Mesendoderm (in vitro differentiated cells): ENCODE measurements at regions not wholly inside any gene's neighbourhood (a gene's known extent, or its start where the extent isn't known, plus 50 kb on each side); places are given as distances from the start of the nearest gene placed in this dataset.

Experiments
- DNase-seq: peaks from one replicate; pipeline ENCODE4 v3.0.0; 2013
- H2AK5ac ChIP-seq: 2 replicates; pipeline ENCODE4 v1.6.1; 2013; ENCODE audit warnings: low read length, inconsistent platforms
- H2BK120ac ChIP-seq: 2 replicates; pipeline ENCODE4 v1.6.1; 2013; ENCODE audit warnings: low read depth, mild to moderate bottlenecking, low read length, moderate library complexity, mixed read lengths
- H2BK15ac ChIP-seq: replicated peaks from 2 replicates; pipeline ENCODE4 v1.6.1; 2013; ENCODE audit warnings: low read depth, mild to moderate bottlenecking, moderate library complexity
- H2BK5ac ChIP-seq: 2 replicates; pipeline ENCODE4 v1.6.1; 2013; ENCODE audit warnings: low read length, inconsistent platforms
- H3K18ac ChIP-seq: 2 replicates; pipeline ENCODE4 v1.6.1; 2013; ENCODE audit warnings: mild to moderate bottlenecking, low read length, mixed read lengths
- H3K23ac ChIP-seq: one replicate; pipeline ENCODE4 v1.6.1; 2013; ENCODE audit warnings: low read length
- H3K27ac ChIP-seq: 2 replicates; pipeline ENCODE4 v1.5.1; 2013; ENCODE audit warnings: low read depth, mild to moderate bottlenecking, inconsistent platforms, low read length, moderate library complexity
- H3K27me3 ChIP-seq: 2 replicates; pipeline ENCODE4 v1.6.1; 2013; ENCODE audit warnings: low read length, control low read depth, mild to moderate bottlenecking, inconsistent platforms; ENCODE audit not compliant: insufficient read depth, poor library complexity
- H3K36me3 ChIP-seq: 2 replicates; pipeline ENCODE4 v1.6.1; 2013; ENCODE audit warnings: low read length, inconsistent platforms; ENCODE audit not compliant: control insufficient read depth, insufficient read depth
- H3K4ac ChIP-seq: one replicate; pipeline ENCODE4 v1.6.1; 2013; ENCODE audit warnings: low read depth, mild to moderate bottlenecking, low read length, moderate library complexity
- H3K4me1 ChIP-seq: 2 replicates; pipeline ENCODE4 v1.6.1; 2013; ENCODE audit warnings: low read depth, low read length, inconsistent platforms; ENCODE audit not compliant: control insufficient read depth
- H3K4me2 ChIP-seq: 2 replicates; pipeline ENCODE4 v1.6.1; 2013; ENCODE audit warnings: low read length
- H3K4me3 ChIP-seq: 2 replicates; pipeline ENCODE4 v1.5.1; 2013; ENCODE audit warnings: mild to moderate bottlenecking, low read length
- H3K56ac ChIP-seq: one replicate; pipeline ENCODE4 v1.6.1; 2013; ENCODE audit warnings: low read length
- H3K79me1 ChIP-seq: 2 replicates; pipeline ENCODE4 v1.6.1; 2013; ENCODE audit warnings: low read length, inconsistent platforms
- H3K79me2 ChIP-seq: 2 replicates; pipeline ENCODE4 v1.6.1; 2013; ENCODE audit warnings: mild to moderate bottlenecking, low read length; ENCODE audit not compliant: control insufficient read depth, insufficient read depth
- H3K9ac ChIP-seq: 2 replicates; pipeline ENCODE4 v1.6.1; 2013; ENCODE audit warnings: low read length, inconsistent platforms
- H4K5ac ChIP-seq: one replicate; pipeline ENCODE4 v1.6.1; 2013; ENCODE audit warnings: low read length
- H4K8ac ChIP-seq: one replicate; pipeline ENCODE4 v1.6.1; 2013; ENCODE audit warnings: low read depth, mild to moderate bottlenecking, control low read depth, low read length, moderate library complexity
- WGBS: extraction: QIAGEN DNeasy Blood & Tissue Kit; methylation state at CpG from one replicate; pipeline ENCODE4 v1.1.7; 2013; ENCODE audit warnings: low lambda C conversion rate, missing lambda C conversion rate; ENCODE audit not compliant: insufficient coverage; ENCODE audit errors: extremely low coverage; 5-methylcytosine and 5-hydroxymethylcytosine counted together

DNA sequence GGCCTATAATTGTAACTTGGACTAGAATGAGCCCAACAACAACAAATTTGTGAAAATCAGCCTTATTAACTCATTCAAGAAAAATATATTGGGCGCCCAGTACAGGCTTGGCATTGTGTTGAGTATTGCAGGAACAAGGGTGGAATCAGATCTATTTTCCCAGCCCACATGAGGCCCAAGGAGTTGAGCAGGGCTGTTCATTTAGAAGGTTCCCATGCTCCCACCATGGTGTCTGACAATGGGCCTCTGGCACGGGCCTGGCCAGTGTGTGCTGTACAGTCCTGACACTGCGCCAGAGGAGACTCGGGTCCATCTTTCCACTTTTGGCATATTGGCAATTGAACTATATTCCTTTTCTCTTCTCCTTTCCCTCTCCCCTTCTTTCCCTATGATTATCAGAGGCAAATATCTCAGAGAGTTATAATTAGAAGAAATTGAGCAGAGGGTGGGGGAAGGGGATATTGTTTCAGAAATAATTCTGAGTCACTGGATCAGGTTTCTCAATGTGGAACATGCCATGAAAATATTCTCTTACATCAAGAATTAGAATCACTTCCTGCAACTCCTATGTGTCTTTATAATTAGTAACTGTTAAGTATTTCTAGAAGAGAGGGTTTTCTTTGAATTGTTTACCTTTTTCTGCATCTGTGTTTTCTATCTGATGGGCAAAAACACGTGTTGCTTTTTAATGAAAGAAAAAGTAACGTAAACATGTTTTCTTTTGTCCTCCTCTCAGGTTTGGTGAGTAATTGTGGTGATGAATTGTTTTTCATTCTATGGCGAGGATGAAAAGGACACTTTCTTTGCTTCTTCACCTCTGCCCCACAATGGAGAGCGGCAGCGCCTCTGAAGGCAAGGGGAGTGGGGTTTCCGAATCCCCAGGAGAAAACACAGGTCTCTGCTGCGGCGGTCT is 209.4 kb downstream of the FOXA2 start:
- no peak overlapping the region for H2BK120ac ChIP-seq
- no peak overlapping the region for H4K5ac ChIP-seq
- no peak overlapping the region for H3K4me2 ChIP-seq
- H3K23ac ChIP-seq = no peak overlapping the region
- H4K8ac ChIP-seq = no peak overlapping the region
- H3K4ac ChIP-seq = no peak overlapping the region
- no peaks in the 10 kb centered on the region for H3K27me3 ChIP-seq
- no peaks in the 10 kb centered on the region for H3K79me1 ChIP-seq
- DNase-seq = no peak
- no peak overlapping the region for H3K9ac ChIP-seq
- H3K4me3 ChIP-seq = no peak overlapping the region
- no peak overlapping the region for H2AK5ac ChIP-seq
- no peaks in the 10 kb centered on the region for H3K36me3 ChIP-seq
- H3K18ac ChIP-seq = no peak overlapping the region
- no CpG with 5 or more reads among the region's 12 CpGs for WGBS
- H2BK5ac ChIP-seq = no peak overlapping the region
- H2BK15ac ChIP-seq = no peak overlapping the region
- H3K27ac ChIP-seq = no peak overlapping the region
- H3K4me1 ChIP-seq = no peaks in the 10 kb centered on the region
- H3K56ac ChIP-seq = no peak overlapping the region
- no peaks in the 10 kb centered on the region for H3K79me2 ChIP-seq

DNA sequence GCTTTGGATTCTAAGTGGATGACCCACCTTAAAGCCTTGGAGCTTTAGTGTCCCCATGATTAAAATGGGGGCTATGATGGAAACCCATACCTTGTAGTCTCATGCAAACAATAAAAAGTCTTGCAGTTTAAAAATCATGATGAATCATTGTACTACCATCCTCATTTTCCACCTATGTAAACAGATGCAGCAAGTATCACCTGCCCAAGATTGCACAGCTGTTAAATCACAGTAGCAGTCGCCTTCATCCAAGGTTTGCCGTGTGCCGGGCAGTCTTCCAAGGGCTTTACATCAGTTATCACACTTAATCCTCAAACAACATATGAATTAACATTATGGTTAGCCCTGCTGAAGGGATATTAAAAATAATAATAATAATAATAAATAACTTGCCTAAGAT is 210.3 kb downstream of the FOXA2 start:
- Histone ChIP-seq H2BK120ac (no peak overlapping the region), H3K79me2 (no peaks in the 10 kb centered on the region), H2BK15ac (no peak overlapping the region), H3K4me2 (no peak overlapping the region), H2AK5ac (no peak overlapping the region), H3K4ac (no peak overlapping the region), H3K4me1 (no peaks in the 10 kb centered on the region), H3K36me3 (no peaks in the 10 kb centered on the region), H3K9ac (no peak overlapping the region), H4K5ac (no peak overlapping the region), H3K23ac (no peak overlapping the region), H3K56ac (no peak overlapping the region), H3K18ac (no peak overlapping the region), H3K27me3 (no peaks in the 10 kb centered on the region), H3K79me1 (no peaks in the 10 kb centered on the region), H4K8ac (no peak overlapping the region), H3K27ac (no peak overlapping the region), H2BK5ac (no peak overlapping the region), H3K4me3 (no peak overlapping the region)
- no peak for DNase-seq
- no CpG with 5 or more reads among the region's 3 CpGs for WGBS

DNA sequence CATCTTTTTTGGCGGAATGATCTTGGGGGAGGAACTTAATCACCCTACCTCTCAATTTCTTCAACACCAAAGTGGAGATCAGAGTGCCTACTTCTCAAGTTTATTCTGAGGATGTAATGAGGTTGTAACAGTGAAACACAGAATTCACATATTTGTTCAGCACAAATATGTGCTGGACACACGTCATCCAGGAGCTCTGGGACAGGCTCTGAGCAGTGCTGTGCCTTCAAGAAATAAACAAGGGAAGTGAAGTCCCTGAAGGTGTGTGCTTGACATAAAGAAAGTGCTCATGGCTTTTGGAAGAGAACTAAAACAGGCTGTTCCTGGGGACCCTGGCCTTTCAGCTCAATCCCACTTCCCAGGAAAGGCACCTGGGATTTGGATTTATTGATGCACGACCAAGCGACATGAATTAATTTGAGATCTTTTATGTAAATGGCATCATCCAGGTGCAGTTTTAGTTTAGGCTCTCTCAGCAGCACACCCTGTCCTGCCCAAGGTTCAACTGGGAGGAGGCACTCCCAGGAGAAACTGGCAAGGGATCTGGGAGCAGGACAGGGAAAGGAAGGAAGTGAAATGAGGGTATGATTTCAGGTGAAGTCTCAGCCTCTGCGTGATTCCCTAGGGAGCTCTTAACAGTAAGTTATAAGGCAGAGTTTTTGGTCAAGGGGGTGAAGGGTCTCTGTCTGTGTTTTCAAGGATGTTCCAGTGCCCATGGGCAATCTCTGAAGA is 211.0 kb downstream of the FOXA2 start:
- Histone ChIP-seq H3K4me1 (no peaks in the 10 kb centered on the region), H2BK120ac (no peak overlapping the region), H3K9ac (no peak overlapping the region), H4K5ac (no peak overlapping the region), H2BK15ac (no peak overlapping the region), H3K18ac (no peak overlapping the region), H2AK5ac (no peak overlapping the region), H3K23ac (no peak overlapping the region), H3K79me2 (no peaks in the 10 kb centered on the region), H3K4ac (no peak overlapping the region), H3K4me3 (no peak overlapping the region), H3K79me1 (no peaks in the 10 kb centered on the region), H2BK5ac (no peak overlapping the region), H4K8ac (no peak overlapping the region), H3K27me3 (no peaks in the 10 kb centered on the region), H3K36me3 (no peaks in the 10 kb centered on the region), H3K56ac (no peak overlapping the region), H3K4me2 (no peak overlapping the region), H3K27ac (no peak overlapping the region)
- no peak for DNase-seq
- no CpG with 5 or more reads among the region's 5 CpGs for WGBS

DNA sequence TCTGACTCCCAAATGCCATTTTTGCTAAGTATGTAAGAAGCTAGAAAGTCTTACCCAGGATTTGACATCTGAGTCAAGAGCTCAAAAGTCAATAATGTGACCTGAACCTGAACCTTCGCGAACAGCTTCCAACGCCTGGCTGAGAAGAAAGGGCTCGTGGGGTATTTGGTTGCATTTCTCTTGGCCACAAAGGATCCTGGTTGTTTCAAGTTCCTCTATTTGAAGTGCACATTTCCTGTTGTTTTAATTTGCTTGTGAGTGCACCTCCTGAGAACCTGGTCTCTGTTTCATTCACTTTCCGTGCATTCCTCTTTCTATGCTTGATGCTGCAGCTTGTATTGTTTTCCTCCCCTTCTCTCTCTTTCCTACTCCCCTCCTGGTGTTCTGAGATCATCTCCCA is 212.5 kb downstream of the FOXA2 start:
- H3K27ac ChIP-seq = no peak overlapping the region
- no CpG with 5 or more reads among the region's 5 CpGs for WGBS

DNA sequence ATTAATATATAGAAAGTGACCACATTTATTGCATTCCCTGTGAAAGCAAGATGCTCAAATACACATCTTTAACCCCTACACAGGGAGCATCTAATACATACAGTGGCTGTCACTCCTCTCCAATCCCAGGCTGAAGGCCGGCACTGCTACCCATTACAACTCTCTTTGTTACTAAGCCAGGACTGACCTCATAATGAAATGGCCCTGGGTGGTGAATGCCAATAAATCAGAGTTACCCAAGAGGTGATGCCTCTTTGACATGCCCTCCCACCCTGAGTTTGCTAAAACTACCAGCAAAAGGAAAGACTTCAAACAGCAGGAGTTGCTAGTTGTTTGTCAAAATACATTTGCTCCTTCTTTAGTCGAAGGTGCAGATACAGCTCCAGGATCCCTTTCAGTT is 214.2 kb downstream of the FOXA2 start:
- no peak overlapping the region for H3K56ac ChIP-seq
- no peak overlapping the region for H2BK120ac ChIP-seq
- no peak overlapping the region for H3K27ac ChIP-seq
- no peak overlapping the region for H3K4me3 ChIP-seq
- DNase-seq = no peak
- no peak overlapping the region for H4K8ac ChIP-seq
- H2BK15ac ChIP-seq = no peak overlapping the region
- H2BK5ac ChIP-seq = no peak overlapping the region
- H3K27me3 ChIP-seq = no peaks in the 10 kb centered on the region
- H3K4ac ChIP-seq = no peak overlapping the region
- no CpG with 5 or more reads among the region's 2 CpGs for WGBS
- H3K79me1 ChIP-seq = no peaks in the 10 kb centered on the region
- no peak overlapping the region for H4K5ac ChIP-seq
- no peak overlapping the region for H2AK5ac ChIP-seq
- H3K79me2 ChIP-seq = no peaks in the 10 kb centered on the region
- no peak overlapping the region for H3K9ac ChIP-seq
- H3K4me1 ChIP-seq = no peaks in the 10 kb centered on the region
- no peak overlapping the region for H3K4me2 ChIP-seq
- H3K18ac ChIP-seq = no peak overlapping the region
- no peak overlapping the region for H3K23ac ChIP-seq
- no peaks in the 10 kb centered on the region for H3K36me3 ChIP-seq

More for the DNA sequence above, 212.5 kb downstream of the FOXA2 start:
- H3K4me2 ChIP-seq = no peak overlapping the region
- H3K56ac ChIP-seq = no peak overlapping the region
- H2AK5ac ChIP-seq = no peak overlapping the region
- H3K9ac ChIP-seq = no peak overlapping the region
- no peaks in the 10 kb centered on the region for H3K36me3 ChIP-seq
- no peaks in the 10 kb centered on the region for H3K79me1 ChIP-seq
- no peak overlapping the region for H2BK120ac ChIP-seq
- H4K8ac ChIP-seq = no peak overlapping the region
- DNase-seq = no peak
- no peaks in the 10 kb centered on the region for H3K27me3 ChIP-seq
- H2BK5ac ChIP-seq = no peak overlapping the region
- no peak overlapping the region for H3K18ac ChIP-seq
- no peak overlapping the region for H3K23ac ChIP-seq
- H3K4me1 ChIP-seq = no peaks in the 10 kb centered on the region
- no peak overlapping the region for H2BK15ac ChIP-seq
- H3K4me3 ChIP-seq = no peak overlapping the region
- no peaks in the 10 kb centered on the region for H3K79me2 ChIP-seq
- H4K5ac ChIP-seq = no peak overlapping the region
- no peak overlapping the region for H3K4ac ChIP-seq
